Anterior cingulate cortex (tissue), 58 donors: ENCODE measurements at regions not wholly inside any gene's neighbourhood (a gene's known extent, or its start where the extent isn't known, plus 50 kb on each side); places are given as distances from the start of the nearest gene placed in this dataset.
"Not testable (repeated sequence)": the region's sequence is repeated elsewhere in the genome, so short reads cannot be mapped to it uniquely, and the experiment has no call there.

Experiments
- DNase-seq, 58 donors: peaks; one replicate each; lab custom pipeline; 2025; lab: John Stamatoyannopoulos, UW

DNA sequence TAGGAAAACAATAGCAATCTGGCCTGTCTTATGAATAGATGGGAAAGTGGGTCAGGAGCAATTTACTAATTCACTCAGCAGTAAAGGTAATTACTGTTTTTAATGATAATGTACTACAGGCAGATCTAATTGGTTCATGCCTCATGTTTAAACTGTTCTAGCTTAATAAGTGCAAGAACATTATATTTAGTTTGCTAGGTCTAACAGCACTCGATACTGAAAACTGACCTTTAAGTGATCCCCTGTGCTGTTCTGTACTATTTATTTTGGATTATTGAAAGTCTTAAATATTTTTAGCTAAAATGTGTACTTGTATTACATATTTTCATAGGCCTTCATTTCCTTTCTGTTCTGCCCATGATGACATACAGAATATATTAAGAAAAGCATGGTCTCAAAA, 998.0 kb upstream of the GJE1 start:
- no peak for DNase-seq

GRCh38 chr6:141133836-141134235, 998.9 kb upstream of the GJE1 start:
- no peak for DNase-seq

DNA sequence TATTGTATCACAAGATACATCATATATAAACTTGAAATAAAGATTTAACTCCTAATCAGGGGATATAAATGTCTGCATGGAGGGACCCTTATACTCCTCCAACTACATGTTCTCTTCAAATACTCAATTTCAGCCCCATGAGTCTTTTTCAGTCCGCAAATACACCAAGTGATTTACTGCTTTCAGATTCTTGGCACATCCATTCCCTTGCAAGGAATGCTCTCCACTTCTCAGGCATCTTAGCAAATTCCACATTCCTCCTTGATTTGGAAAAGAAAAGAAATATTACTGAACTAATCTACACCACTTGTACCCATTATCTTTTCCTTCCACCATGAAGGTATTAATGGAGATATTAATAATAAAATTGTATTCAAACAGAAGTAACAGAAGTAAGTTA, 999.4 kb upstream of the GJE1 start:
- DNase-seq = no peak

DNA sequence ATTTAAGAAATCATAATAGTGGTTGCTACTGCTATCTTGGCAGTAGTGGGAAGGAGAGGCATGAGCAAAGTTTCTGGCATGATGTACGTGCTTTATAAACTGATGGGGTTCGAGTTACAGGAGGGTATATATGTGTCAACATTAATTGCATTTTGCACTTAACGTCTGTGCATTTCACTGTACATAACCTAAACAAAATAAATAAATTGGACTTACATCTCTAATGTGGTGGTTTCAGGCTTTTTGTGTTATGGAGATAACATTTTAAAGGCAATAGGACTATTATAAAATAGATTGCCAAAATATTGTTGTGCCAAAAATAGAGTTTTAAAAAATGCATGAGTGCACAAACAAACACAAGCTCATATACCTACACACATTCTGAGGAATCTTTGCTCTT, 1001.1 kb upstream of the GJE1 start:
- DNase-seq = no peak

GRCh38 chr6:141123497-141123896, 1009.2 kb upstream of the GJE1 start:
- DNase-seq = no peak

GRCh38 chr6:141123049-141123448, 1009.7 kb upstream of the GJE1 start:
- no peak for DNase-seq

DNA sequence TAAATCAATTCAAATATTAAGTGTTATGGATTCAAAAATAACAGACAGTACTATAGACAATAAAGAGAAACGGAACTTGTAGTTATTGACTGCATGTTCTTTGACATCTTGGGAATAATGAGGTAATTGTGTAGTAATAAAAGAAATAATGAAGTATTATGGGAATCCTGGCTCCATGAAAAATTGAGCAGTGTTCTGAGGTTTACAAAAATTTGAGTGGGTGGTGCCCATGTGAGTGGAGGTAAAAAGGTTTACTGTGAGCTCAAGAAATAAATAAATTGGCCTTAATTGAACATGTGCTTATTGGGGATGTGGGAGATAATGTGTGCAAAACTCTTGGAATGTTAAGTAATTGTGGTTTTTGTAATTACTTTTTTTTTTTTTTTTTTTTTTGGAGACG, 1013.7 kb upstream of the GJE1 start:
- DNase-seq = no peak

DNA sequence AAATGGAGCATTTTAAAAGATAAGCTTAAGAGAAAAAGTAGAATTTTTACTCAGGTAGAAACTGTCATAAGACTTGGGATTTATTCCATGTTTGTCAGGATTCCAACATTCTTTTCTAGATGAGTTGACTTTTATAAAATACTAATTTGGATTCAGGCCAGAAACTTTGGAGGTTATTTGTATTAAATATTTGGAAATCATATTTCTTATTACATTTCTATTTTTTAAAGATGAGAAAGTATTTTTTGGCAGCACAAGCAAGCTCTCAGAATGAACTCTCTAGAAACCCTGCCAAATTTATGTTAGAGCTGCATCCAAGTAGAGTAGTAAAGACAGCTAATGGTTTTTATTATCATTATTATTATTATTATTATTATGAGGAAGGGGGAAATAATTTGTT, 1014.9 kb upstream of the GJE1 start:
- DNase-seq = no peak

GRCh38 chr6:141110481-141110880, 1022.2 kb upstream of the GJE1 start:
- DNase-seq = peak in 6 of 58 donors; percentile 0 to 44 (median 10)

DNA sequence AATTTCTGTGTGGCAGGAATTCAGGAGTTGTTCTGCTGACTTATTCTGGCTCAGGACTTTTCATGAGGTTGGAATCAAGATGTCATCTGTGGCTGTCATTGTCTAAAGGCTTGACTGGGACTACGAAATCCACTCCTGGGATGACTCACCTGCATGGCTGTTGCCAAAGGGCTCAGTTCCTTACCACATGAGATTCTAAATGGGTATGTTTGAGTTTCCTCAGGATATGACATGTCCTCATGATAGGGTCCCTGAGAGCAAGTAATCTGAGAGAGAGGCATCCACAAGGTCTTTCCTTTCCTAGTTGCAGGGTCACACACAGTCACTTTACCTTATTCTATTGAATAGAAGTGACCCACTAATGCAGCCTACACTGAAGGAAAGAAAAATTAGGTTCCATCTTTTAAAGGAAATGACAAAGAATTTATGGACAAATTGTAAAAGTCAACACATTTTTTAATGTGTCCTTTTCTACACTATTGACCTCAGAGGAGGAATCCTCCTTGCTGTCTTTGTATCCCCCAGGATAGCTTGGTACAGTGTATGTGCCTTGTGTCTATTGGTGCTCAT, 1025.0 kb upstream of the GJE1 start:
- no peak for DNase-seq

DNA sequence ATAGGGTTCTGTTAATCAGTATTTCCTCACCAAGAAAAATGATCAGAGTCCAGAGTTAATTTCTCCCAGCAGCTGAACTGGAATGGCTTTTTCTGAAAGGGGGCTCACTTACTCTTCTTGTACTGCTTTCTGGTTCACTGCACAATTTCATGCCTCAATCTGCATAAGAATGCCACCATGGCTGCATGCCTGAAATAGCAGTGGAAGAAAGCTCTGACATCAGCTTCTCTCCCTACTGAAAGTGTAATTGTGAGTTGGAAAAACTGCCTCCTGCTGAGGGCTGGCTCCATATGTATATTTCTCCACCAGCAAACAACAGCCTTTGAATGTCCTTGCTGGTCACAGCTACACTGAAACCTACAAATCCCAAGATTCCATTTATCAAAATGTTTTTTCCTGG, 1027.2 kb upstream of the GJE1 start:
- peak in 1 of 58 donors; percentile 2 for DNase-seq

DNA sequence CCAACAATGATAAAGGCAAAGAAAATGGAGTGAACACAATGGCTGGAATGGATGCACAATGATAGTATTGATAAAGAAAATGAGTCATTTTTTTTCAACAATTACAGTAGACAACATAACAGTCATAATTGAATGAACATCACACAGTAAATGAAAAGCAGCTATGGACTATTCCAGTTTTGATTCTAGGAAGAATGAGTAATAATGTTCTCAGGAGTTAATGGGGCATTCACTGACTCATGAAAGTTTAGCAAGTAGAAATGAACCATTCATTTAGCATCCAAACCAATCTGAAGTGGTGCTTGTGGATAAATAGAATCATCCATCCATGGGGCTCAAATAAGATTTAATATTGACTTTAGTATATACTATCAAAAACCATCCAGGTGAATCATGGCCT, 1029.5 kb upstream of the GJE1 start:
- no peak for DNase-seq

GRCh38 chr6:141097471-141097870, 1035.3 kb upstream of the GJE1 start:
- no peak for DNase-seq

GRCh38 chr6:141095308-141095707, 1037.4 kb upstream of the GJE1 start:
- no peak for DNase-seq

GRCh38 chr6:141088171-141088570, 1044.6 kb upstream of the GJE1 start:
- no peak for DNase-seq

DNA sequence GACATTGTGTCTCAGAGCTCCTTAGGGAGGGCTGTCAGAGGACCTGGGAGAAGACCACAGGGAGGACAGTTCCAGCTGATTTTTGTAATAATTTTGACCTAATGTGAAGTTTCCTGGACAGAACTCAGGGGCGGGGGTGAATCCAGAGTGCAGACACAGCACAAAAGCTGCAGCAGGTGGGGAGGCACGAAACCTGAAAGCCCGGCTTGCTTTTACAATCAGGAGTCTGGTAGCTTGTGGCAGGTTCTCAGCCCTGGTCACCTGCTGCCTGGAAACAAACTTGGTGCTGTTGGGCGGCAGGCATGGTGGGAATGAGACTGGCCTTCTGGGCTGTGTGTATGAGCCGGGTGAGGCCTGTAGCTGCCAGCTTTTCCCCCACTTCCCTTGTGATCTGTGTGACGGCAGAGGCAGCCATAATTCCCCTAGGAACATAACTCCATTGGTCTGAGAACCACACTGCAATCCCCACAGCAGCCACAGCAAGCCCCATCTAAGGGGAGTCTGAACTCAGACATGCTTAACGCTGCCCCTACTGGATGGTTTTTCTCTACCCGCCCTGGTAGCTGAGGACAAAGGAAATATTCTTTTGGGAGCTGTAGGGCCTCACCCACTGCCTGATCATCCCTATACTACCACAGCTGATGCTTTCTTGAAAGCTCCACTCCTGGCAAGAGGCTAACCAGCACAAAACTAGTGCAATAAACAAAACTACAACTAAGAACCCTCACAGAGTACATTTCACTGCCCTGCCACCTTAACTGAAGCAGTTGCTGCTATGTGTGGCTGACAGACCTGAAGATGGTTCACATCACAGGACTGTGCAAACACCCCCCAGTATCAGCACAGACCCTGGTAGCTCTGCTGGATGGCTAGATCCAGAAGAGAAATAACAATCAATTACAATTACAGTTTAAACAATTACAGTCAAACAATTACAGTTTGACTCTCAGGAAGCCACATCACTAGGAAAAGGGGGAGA, 1055.1 kb upstream of the GJE1 start:
- peak in 1 of 58 donors; percentile 1 for DNase-seq

- DNase-seq = no peak
These were observed 1075.0 kb upstream of the GJE1 start for GRCh38 chr6:141057761-141058160.

- DNase-seq = no peak
These were observed 1075.6 kb upstream of the GJE1 start for GRCh38 chr6:141056945-141057625.

DNA sequence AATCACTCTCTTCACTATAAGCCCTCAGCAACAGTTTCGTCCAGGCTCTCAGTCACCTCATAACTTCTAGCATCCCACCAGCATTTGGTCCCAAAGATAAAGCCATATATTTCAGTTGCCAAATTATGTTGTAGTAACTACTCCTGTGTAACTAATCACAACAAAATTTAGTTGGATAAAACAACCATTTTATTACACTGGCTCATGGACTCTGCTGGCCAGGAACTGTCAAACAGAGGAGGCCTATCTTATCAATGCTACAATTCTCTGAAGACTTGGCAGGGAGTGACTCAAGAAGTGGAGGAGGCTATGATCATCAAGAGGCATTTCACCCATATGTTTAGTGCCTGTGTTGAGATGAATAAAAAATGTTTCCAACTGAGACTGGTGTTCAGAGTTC, 1082.3 kb upstream of the GJE1 start:
- no peak for DNase-seq

GRCh38 chr6:141048451-141048850, 1084.3 kb upstream of the GJE1 start:
- no peak for DNase-seq

GRCh38 chr6:141046496-141046895, 1086.2 kb upstream of the GJE1 start:
- not testable (repeated sequence) for DNase-seq
